PC-3 (cell line): ENCODE measurements at regions not wholly inside any gene's neighbourhood (a gene's known extent, or its start where the extent isn't known, plus 50 kb on each side); places are given as distances from the start of the nearest gene placed in this dataset.

Experiments used
- ATAC-seq: fragments of 200-7000 bp; cut with Tn5 transposase; 2 replicates; pipeline ENCODE4 v1.9.1; 2020; ENCODE audit warnings: mild to moderate bottlenecking, moderate library complexity
- BruUV-seq: library from RNA; stranded (reverse); fragments of 400-500 nt; replicated peaks from 2 replicates; lab custom pipeline; 2021; lab: Mats Ljungman, UMichigan
- CTCF ChIA-PET: fragments of 300-600 bp; sonication (Branson Sonifier 250); formaldehyde crosslinking; loops from one replicate; lab custom pipeline; 2022; ENCODE audit warnings: antibody characterized with exemption; lab: Charles Lee
- POLR2A ChIA-PET: fragments of 300-600 bp; sonication (Branson Sonifier 250); formaldehyde crosslinking; loops from one replicate; lab custom pipeline; 2022; ENCODE audit warnings: antibody characterized with exemption; ENCODE audit not compliant: unreplicated experiment; lab: Charles Lee
- DNase-seq: peaks from one replicate; pipeline ENCODE4 v3.0.0-alpha.2; 2015
- H2AFZ ChIP-seq: fragments of 300-600 bp; sonication (generic); 2 replicates; pipeline ENCODE4 v1.6.0; 2016; ENCODE audit warnings: antibody characterized with exemption, low read length
- H3F3A ChIP-seq: fragments of 300-600 bp; sonication (generic); one replicate; pipeline ENCODE4 v1.6.0; 2017; ENCODE audit warnings: antibody characterized with exemption, low read length, control low read depth, mild to moderate bottlenecking; ENCODE audit not compliant: unreplicated experiment
- H3K27ac ChIP-seq: fragments of 300-600 bp; sonication (generic); 2 replicates; pipeline ENCODE4 v1.5.1; 2016; ENCODE audit warnings: mild to moderate bottlenecking, low read length
- H3K27me3 ChIP-seq: fragments of 300-600 bp; sonication (generic); 2 replicates; pipeline ENCODE4 v1.6.1; 2016; ENCODE audit warnings: low read length, mixed read lengths
- H3K36me3 ChIP-seq: fragments of 300-600 bp; sonication (generic); 2 replicates; pipeline ENCODE4 v1.6.1; 2016; ENCODE audit warnings: low read depth, mixed run types, low read length, mixed read lengths
- H3K4me1 ChIP-seq: fragments of 300-600 bp; sonication (generic); 2 replicates; pipeline ENCODE4 v1.5.1; 2016; ENCODE audit warnings: low read length; ENCODE audit not compliant: insufficient read depth
- H3K4me2 ChIP-seq: fragments of 300-600 bp; sonication (generic); 2 replicates; pipeline ENCODE4 v1.6.0; 2016; ENCODE audit warnings: low read length
- H3K4me3 ChIP-seq: fragments of 300-600 bp; sonication (generic); 2 replicates; pipeline ENCODE4 v1.5.1; 2016; ENCODE audit warnings: mild to moderate bottlenecking, low read length, mixed read lengths
- H3K79me2 ChIP-seq: fragments of 300-600 bp; sonication (generic); 2 replicates; pipeline ENCODE4 v1.6.1; 2017; ENCODE audit warnings: low read length, mixed read lengths
- H3K9ac ChIP-seq: fragments of 300-600 bp; sonication (generic); 2 replicates; pipeline ENCODE4 v1.6.0; 2016; ENCODE audit warnings: mild to moderate bottlenecking, low read length
- H3K9me2 ChIP-seq: fragments of 300-600 bp; sonication (generic); replicated peaks from 2 replicates; pipeline ENCODE4 v1.6.1; 2016; ENCODE audit warnings: mixed run types, low read length, mixed read lengths
- H3K9me3 ChIP-seq: fragments of 300-600 bp; sonication (generic); 2 replicates; pipeline ENCODE4 v1.6.1; 2016; ENCODE audit warnings: low read length, mixed read lengths
- H4K20me1 ChIP-seq: fragments of 300-600 bp; sonication (generic); 2 replicates; pipeline ENCODE4 v1.6.1; 2016; ENCODE audit warnings: low read length, mixed read lengths
- CTCF ChIP-seq: fragments of 300-600 bp; sonication (generic); conservative IDR thresholded peaks from 2 replicates; pipeline ENCODE4 v1.5.1; 2017; ENCODE audit warnings: antibody characterized with exemption, low read depth, mild to moderate bottlenecking, low read length
- EZH2 ChIP-seq: fragments of 300-600 bp; sonication (generic); IDR thresholded peaks from one replicate; pipeline ENCODE4 v1.6.1; 2017; ENCODE audit warnings: antibody characterized with exemption, mild to moderate bottlenecking, low read length; ENCODE audit not compliant: unreplicated experiment
- EZH2phosphoT487 ChIP-seq: fragments of 300-600 bp; sonication (generic); IDR thresholded peaks from 2 replicates; pipeline ENCODE4 v1.6.1; 2018; ENCODE audit warnings: mild to moderate bottlenecking, antibody characterized with exemption, low read length, borderline replicate concordance
- intact Hi-C: fragments of 100-400 bp; cut with micrococcal nuclease; formaldehyde crosslinking; loops from 2 replicates; pipeline ENCODE4 v1.9.0; 2023

DNA sequence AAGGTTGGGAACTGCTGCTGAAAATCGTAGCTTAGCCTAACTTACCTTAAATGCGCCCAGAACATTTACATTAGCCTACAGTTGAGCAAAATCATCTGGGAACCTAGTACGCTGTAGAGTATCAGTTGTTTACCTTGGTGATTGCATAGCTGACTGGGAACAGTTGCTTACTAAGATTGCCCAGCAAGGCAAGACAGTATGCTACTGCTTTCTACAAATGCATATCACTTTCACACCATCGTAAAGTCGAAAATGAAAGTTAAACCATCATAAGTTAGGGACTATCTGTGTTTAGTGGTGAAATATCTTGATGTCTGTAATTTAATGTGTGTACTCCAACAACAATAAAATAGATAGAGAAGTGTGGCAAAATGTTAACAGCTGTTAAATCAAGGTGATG is 1670.6 kb upstream of the PCDH20 start:
- CTCF ChIA-PET = no interaction called here
- Histone ChIP-seq H3K36me3 (no peaks in the 10 kb centered on the region), H3K27ac (no peak overlapping the region), H3K9me3 (no peaks in the 10 kb centered on the region), H3K9me2 (no peaks in the 10 kb centered on the region), H3K4me3 (no peak overlapping the region), H3K79me2 (no peaks in the 10 kb centered on the region), H3F3A (no peaks in the 10 kb centered on the region), H3K9ac (no peak overlapping the region), H2AFZ (no peak overlapping the region), H4K20me1 (no peaks in the 10 kb centered on the region), H3K4me1 (no peaks in the 10 kb centered on the region), H3K4me2 (no peak overlapping the region), H3K27me3 (no peaks in the 10 kb centered on the region)
- TF ChIP-seq CTCF (no peak), EZH2 (no peak), EZH2phosphoT487 (no peak)
- intact Hi-C loops = no loop called here
- ATAC-seq (no peak), DNase-seq (no peak)
- no TSS peak for BruUV-seq
- POLR2A ChIA-PET = no interaction called here

GRCh38 chr13:63085851-63086250 is 1670.2 kb upstream of the PCDH20 start:
- no peaks in the 10 kb centered on the region for H3K36me3 ChIP-seq
- no peaks in the 10 kb centered on the region for H3K27me3 ChIP-seq
- H3K4me1 ChIP-seq = no peaks in the 10 kb centered on the region
- H3K27ac ChIP-seq = no peak overlapping the region
- no peak overlapping the region for H3K4me2 ChIP-seq
- BruUV-seq = no TSS peak
- DNase-seq (no peak), ATAC-seq (no peak)
- no peaks in the 10 kb centered on the region for H3K9me2 ChIP-seq
- no peak overlapping the region for H3K9ac ChIP-seq
- no peak for TF ChIP-seq EZH2phosphoT487
- TF ChIP-seq CTCF = no peak
- no peak for TF ChIP-seq EZH2
- H2AFZ ChIP-seq = no peak overlapping the region
- ChIA-PET CTCF (no interaction called here), POLR2A (no interaction called here)
- H3K9me3 ChIP-seq = no peaks in the 10 kb centered on the region
- H3F3A ChIP-seq = no peaks in the 10 kb centered on the region
- intact Hi-C loops = no loop called here
- no peak overlapping the region for H3K4me3 ChIP-seq
- H4K20me1 ChIP-seq = no peaks in the 10 kb centered on the region
- H3K79me2 ChIP-seq = no peaks in the 10 kb centered on the region

DNA sequence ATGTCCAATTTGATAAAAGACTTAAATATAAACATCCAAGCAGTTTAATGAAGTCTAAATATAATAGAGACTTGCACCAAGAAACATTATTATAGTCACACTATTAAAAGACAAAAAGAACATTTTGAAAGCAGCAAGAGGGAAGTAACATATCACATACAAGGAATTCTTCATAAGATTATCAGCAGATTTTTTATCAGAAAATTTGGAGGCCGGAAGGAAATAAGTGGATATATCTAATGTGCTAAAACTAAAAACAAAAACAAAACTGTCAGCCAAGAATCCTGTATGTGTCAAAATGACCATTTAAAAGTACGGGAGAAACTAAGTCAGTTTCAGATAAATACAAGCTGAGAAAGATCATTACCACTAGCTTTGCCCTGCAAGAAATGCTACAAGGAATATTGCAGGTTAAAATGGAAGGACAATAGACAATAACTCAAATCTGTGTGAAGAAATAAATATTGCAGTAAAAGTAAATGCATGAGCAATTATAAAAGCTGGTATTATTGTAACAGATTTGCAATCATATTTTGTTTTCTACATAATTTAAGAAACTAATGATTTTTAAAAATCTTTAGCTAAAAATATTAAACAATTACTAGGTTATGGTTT is 1665.9 kb upstream of the PCDH20 start:
- no peak for TF ChIP-seq EZH2phosphoT487
- no peak for TF ChIP-seq CTCF
- no peak for TF ChIP-seq EZH2
- CTCF ChIA-PET = no interaction called here
- no peak overlapping the region for H2AFZ ChIP-seq
- no peaks in the 10 kb centered on the region for H3K79me2 ChIP-seq
- no peak overlapping the region for H3K27ac ChIP-seq
- no peaks in the 10 kb centered on the region for H3K4me1 ChIP-seq
- H3F3A ChIP-seq = no peaks in the 10 kb centered on the region
- H3K36me3 ChIP-seq = no peaks in the 10 kb centered on the region
- H3K9ac ChIP-seq = no peak overlapping the region
- DNase-seq (no peak), ATAC-seq (no peak)
- no peaks in the 10 kb centered on the region for H4K20me1 ChIP-seq
- no peaks in the 10 kb centered on the region for H3K9me2 ChIP-seq
- no TSS peak for BruUV-seq
- intact Hi-C loops = no loop called here
- H3K27me3 ChIP-seq = no peaks in the 10 kb centered on the region
- no peak overlapping the region for H3K4me3 ChIP-seq
- H3K4me2 ChIP-seq = no peak overlapping the region
- POLR2A ChIA-PET = no interaction called here
- no peaks in the 10 kb centered on the region for H3K9me3 ChIP-seq
